GM04504 (cell line): ENCODE measurements at regions not wholly inside any gene's neighbourhood (a gene's known extent, or its start where the extent isn't known, plus 50 kb on each side); places are given as distances from the start of the nearest gene placed in this dataset.
"Not testable (repeated sequence)": the region's sequence is repeated elsewhere in the genome, so short reads cannot be mapped to it uniquely, and the experiment has no call there.

Experiments used
- DNase-seq: peaks from one replicate; pipeline ENCODE4 v3.0.0-alpha.2; 2012; ENCODE audit warnings: low read depth

- no peak for DNase-seq
These were observed 51.3 kb upstream of the MOCS2 start for GRCh38 chr5:53160895-53161294.

GRCh38 chr5:53161876-53162275, 52.3 kb upstream of the MOCS2 start:
- peak; percentile 54 for DNase-seq

GRCh38 chr5:53164478-53165165, 55.1 kb upstream of the MOCS2 start:
- no peak for DNase-seq

- DNase-seq, result no peak
These were observed 56.0 kb upstream of the MOCS2 start for GRCh38 chr5:53165431-53166182.

- DNase-seq, result no peak
These were observed 56.6 kb upstream of the MOCS2 start for GRCh38 chr5:53166183-53166495.

- DNase-seq, result no peak
These were observed 58.3 kb upstream of the MOCS2 start for GRCh38 chr5:53167836-53168235.

GRCh38 chr5:53169933-53170332, 60.4 kb upstream of the MOCS2 start:
- DNase-seq, result no peak

GRCh38 chr5:53170746-53171349, 61.3 kb upstream of the MOCS2 start:
- no peak for DNase-seq

- DNase-seq, result not testable (repeated sequence)
These were observed 62.5 kb upstream of the MOCS2 start for GRCh38 chr5:53172073-53172472.

GRCh38 chr5:53172630-53173029, 63.1 kb upstream of the MOCS2 start:
- no peak for DNase-seq

GRCh38 chr5:53173083-53173482, 63.5 kb upstream of the MOCS2 start:
- DNase-seq, result no peak

- no peak for DNase-seq
These were observed 69.3 kb upstream of the MOCS2 start for GRCh38 chr5:53178830-53179229.

- no peak for DNase-seq
These were observed 70.1 kb upstream of the MOCS2 start for GRCh38 chr5:53179691-53180090.

GRCh38 chr5:53180538-53180937, 71.0 kb upstream of the MOCS2 start:
- no peak for DNase-seq

- no peak for DNase-seq
These were observed 71.4 kb upstream of the MOCS2 start for GRCh38 chr5:53180991-53181390.

GRCh38 chr5:53183880-53184279, 74.3 kb upstream of the MOCS2 start:
- no peak for DNase-seq

GRCh38 chr5:53191548-53192165, 82.1 kb upstream of the MOCS2 start:
- DNase-seq, result no peak

GRCh38 chr5:53194086-53194485, 84.5 kb upstream of the MOCS2 start:
- DNase-seq, result no peak

- no peak for DNase-seq
These were observed 90.3 kb upstream of the MOCS2 start for GRCh38 chr5:53199882-53200281.

- no peak for DNase-seq
These were observed 90.7 kb upstream of the MOCS2 start for GRCh38 chr5:53200306-53200705.

GRCh38 chr5:53201746-53202145, 92.2 kb upstream of the MOCS2 start:
- DNase-seq, result no peak

- no peak for DNase-seq
These were observed 97.0 kb upstream of the MOCS2 start for GRCh38 chr5:53206562-53206961.

- DNase-seq, result no peak
These were observed 102.2 kb upstream of the MOCS2 start for GRCh38 chr5:53211799-53212198.
